Brain microvascular endothelial cell (primary cell): ENCODE measurements at regions not wholly inside any gene's neighbourhood (a gene's known extent, or its start where the extent isn't known, plus 50 kb on each side); places are given as distances from the start of the nearest gene placed in this dataset.
A peak's percentile ranks its signal among the peaks of the same experiment; 100 is the strongest.

Source experiments
- DNase-seq: peaks from one replicate; pipeline ENCODE4 v3.0.0-alpha.2; 2020
- H3K27ac ChIP-seq: fragments of 250-450 bp; sonication (Bioruptor Pico); 2 replicates; pipeline ENCODE4 v1.5.1; 2020; ENCODE audit warnings: mild to moderate bottlenecking, moderate library complexity
- H3K27me3 ChIP-seq: fragments of 250-450 bp; sonication (Bioruptor Pico); replicated peaks from 2 replicates; pipeline ENCODE4 v1.5.1; 2020; ENCODE audit warnings: mild to moderate bottlenecking
- H3K36me3 ChIP-seq: fragments of 250-450 bp; sonication (Bioruptor Pico); replicated peaks from 2 replicates; pipeline ENCODE4 v1.5.1; 2020; ENCODE audit warnings: mild to moderate bottlenecking
- H3K4me3 ChIP-seq: 2 replicates; pipeline ENCODE4 v1.5.1; 2011; ENCODE audit warnings: low read depth, mild to moderate bottlenecking, control low read depth, low read length, moderate library complexity
- in situ Hi-C: cut with HindIII; loops from 2 replicates; pipeline ENCODE4 v1.10.0; 2017; ENCODE audit warnings: low sequenced_read_pairs, low pct_ligation_motif_present
- TF ChIP-seq, protein P1 (sequence below): IDR thresholded peaks from 2 replicates; pipeline ENCODE4 v1.5.1; 2011; ENCODE audit warnings: low read depth, mild to moderate bottlenecking, moderate library complexity, low read length, control low read depth, inconsistent platforms; ENCODE audit errors: missing control alignments

DNA sequence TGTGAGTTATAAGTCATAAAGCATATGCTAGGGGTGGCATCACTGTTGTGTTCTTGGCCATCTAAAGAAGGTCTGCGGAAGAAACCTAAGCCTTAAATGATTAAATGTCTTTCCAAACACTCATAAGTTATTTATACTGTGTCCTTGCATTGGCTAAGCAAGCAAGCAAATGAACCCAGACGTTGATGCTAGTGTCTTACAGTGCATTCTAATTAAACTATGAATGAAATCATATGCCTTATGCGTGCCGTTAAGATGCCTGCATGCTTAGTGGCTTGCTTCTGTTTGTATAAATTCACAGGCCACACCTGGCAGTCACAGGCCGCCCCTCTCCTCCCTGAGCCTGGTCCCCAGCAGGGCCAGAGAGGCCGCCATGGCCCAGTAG lies 49.9 kb downstream of the RIN2 start:
- H3K27me3 ChIP-seq = no peaks in the 10 kb centered on the region
- in situ Hi-C loops = no loop called here
- TF ChIP-seq, protein P1, sequence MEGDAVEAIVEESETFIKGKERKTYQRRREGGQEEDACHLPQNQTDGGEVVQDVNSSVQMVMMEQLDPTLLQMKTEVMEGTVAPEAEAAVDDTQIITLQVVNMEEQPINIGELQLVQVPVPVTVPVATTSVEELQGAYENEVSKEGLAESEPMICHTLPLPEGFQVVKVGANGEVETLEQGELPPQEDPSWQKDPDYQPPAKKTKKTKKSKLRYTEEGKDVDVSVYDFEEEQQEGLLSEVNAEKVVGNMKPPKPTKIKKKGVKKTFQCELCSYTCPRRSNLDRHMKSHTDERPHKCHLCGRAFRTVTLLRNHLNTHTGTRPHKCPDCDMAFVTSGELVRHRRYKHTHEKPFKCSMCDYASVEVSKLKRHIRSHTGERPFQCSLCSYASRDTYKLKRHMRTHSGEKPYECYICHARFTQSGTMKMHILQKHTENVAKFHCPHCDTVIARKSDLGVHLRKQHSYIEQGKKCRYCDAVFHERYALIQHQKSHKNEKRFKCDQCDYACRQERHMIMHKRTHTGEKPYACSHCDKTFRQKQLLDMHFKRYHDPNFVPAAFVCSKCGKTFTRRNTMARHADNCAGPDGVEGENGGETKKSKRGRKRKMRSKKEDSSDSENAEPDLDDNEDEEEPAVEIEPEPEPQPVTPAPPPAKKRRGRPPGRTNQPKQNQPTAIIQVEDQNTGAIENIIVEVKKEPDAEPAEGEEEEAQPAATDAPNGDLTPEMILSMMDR = no peak
- DNase-seq = no peak
- H3K4me3 ChIP-seq = no peak overlapping the region
- H3K36me3 ChIP-seq = no peaks in the 10 kb centered on the region
- no peak overlapping the region for H3K27ac ChIP-seq

DNA sequence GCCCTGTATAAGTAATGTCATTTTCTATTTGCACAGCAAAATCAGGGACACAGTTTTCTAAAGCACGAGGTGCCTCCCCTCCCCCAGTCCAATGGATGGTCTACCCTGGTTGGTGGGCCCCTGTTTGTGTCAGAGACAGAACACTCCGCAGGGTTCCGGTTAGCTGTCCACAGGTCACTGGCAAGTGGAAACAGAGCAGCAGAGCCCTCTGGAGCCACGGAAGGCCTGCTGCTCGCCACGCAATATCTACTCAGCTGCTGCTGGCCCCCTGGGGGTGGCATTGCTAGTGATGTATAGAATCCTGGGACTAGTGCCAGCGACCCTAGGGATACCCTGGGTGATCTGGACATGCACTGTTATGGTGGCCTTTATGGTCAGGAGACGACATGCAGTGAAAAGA lies 50.4 kb downstream of the RIN2 start:
- in situ Hi-C loops = no loop called here
- Histone ChIP-seq H3K4me3 (no peak overlapping the region), H3K27me3 (no peaks in the 10 kb centered on the region), H3K27ac (no peak overlapping the region), H3K36me3 (no peaks in the 10 kb centered on the region)
- no peak for DNase-seq
- TF ChIP-seq, protein P1 = no peak

DNA sequence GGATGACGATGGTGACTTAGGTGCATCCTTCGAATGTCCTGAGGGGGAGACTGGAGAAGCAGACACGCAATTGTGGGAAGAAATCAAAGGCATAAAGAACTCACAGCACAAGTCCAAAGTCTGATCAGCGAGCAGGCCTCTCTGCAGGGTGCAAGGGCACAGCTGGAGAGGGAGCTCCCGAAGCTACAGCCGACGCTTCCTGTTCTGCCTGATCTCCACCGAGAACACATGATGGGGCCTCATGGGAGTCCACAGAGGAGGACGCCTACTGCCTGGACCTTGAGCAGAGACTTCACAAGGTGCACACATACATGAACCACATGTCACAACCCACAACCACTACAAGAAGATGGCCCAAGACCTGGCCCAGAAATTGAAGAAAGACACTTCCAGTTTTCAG lies 51.4 kb downstream of the RIN2 start:
- H3K27me3 ChIP-seq = no peaks in the 10 kb centered on the region
- H3K27ac ChIP-seq = no peak overlapping the region
- in situ Hi-C loops = no loop called here
- TF ChIP-seq, protein P1 = no peak
- no peak overlapping the region for H3K4me3 ChIP-seq
- no peak for DNase-seq
- no peaks in the 10 kb centered on the region for H3K36me3 ChIP-seq

DNA sequence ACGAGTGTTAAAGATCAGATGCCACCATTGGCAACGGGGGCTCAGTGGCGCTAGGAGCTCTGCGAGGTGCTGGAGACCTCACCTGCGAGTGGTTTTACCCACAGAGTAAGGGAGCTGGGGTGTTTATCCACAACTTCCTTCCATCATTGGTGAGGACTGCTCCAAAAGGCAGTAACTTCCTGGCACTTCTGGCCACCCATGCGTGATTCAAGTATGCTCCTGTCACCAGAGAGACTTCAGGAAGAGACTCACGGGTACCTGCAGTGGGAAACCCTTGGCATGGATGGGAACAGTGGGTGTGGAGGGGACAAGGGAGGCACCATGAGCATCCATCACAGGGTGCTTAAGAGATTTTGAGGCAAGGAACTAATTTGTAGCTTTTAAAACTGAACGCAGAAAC lies 53.2 kb downstream of the RIN2 start:
- Histone ChIP-seq H3K36me3 (no peaks in the 10 kb centered on the region), H3K27me3 (no peaks in the 10 kb centered on the region), H3K4me3 (no peak overlapping the region), H3K27ac (no peak overlapping the region)
- in situ Hi-C loops = no loop called here
- no peak for DNase-seq
- TF ChIP-seq, protein P1 = no peak

DNA sequence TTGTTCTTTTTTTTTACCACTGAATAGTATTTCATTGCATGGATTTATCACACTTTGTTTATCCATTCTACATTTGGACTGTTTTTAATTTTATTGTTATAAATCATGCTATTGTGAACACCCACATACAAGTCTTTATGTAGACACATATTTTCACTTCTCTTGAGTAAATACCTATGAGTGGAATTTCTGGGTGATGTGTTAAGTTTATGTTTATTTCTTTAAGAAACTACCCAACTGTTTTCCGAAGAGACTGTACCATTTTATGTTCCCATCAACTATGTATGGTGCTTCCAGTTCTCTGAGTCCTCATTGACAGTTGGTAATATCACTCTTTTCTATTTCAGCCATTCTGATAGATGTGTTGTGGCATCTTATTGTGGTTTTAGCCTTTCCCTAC lies 54.0 kb downstream of the RIN2 start:
- no peak overlapping the region for H3K4me3 ChIP-seq
- TF ChIP-seq, protein P1 = no peak
- H3K27me3 ChIP-seq = no peaks in the 10 kb centered on the region
- H3K36me3 ChIP-seq = no peaks in the 10 kb centered on the region
- no peak overlapping the region for H3K27ac ChIP-seq
- in situ Hi-C loops = no loop called here
- no peak for DNase-seq

DNA sequence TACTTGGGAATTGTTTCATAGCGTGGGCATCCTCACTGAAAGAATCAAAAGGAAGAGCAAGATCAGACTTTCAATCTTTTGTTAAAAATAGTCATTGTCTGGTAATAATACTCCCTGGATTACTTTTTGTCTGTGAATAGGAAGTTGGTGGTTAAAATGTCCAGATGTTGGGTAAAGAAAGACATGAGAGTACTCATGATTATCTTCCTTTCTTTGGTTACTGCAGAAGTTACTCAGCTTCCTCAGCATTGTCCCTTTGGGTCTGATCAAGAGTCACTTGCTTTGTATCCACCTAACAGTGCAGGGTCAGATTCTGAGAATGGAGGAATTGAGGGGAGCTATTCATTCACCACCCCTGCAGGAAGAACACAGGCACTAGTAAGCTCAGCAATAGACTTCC lies 54.6 kb downstream of the RIN2 start:
- DNase-seq = no peak
- no peak overlapping the region for H3K4me3 ChIP-seq
- peak overlapping the region; percentile 97 for H3K27ac ChIP-seq
- no peaks in the 10 kb centered on the region for H3K36me3 ChIP-seq
- in situ Hi-C loops = no loop called here
- TF ChIP-seq, protein P1 = no peak
- H3K27me3 ChIP-seq = no peaks in the 10 kb centered on the region
